NCI-H1930 (cell line): ENCODE measurements at regions not wholly inside any gene's neighbourhood (a gene's known extent, or its start where the extent isn't known, plus 50 kb on each side); places are given as distances from the start of the nearest gene placed in this dataset.
"Not testable (repeated sequence)": the region's sequence is repeated elsewhere in the genome, so short reads cannot be mapped to it uniquely, and the experiment has no call there.

Experiments used
- DNase-seq, 2 experiments: peaks; one replicate each; lab custom pipeline; 2025; lab: John Stamatoyannopoulos, UW

DNA sequence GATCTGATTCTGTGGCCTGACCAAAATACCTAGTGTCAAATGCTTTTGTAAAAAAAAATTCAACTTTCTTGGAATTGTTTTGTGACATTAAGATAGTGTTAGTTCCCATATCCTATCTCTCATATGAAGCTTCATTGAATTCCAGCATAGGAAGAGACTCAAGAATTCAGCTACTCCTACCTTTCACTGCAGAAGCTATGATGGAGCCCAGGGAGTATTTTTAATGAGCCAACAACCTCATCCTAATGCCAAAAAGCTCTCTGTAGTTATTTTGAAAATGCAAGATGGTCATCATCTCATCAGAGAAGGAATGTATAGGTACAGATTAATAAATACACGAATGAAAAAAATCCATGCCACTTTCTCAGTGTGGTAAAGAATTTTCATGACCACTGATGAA, 431.2 kb upstream of the SGCG start:
- DNase-seq: no peak

- no peak for DNase-seq
These were observed 423.2 kb upstream of the SGCG start for GRCh38 chr13:22757530-22758120.

DNA sequence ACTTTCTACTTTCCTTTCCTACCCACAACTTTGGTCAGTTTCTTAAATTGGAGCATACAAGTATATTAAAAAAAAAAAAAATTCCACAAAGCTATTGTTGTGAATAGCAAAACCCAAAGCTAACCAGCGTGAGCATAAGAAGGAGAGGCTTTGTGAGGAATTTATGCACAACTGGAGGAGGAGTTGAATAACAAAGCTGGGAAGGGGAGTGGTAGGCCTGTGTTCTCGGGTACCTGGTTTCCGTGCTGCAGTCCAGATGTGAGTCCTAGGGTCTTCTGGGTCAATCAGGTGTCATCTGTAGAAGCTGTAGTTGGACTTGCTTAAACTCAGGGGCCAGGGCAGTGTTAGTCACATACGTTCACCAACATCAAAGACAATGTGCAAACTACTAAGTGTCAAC, 422.5 kb upstream of the SGCG start:
- no peak for DNase-seq

- DNase-seq: no peak
These were observed 419.1 kb upstream of the SGCG start for GRCh38 chr13:22761709-22762108.

- no peak for DNase-seq
These were observed 415.2 kb upstream of the SGCG start for GRCh38 chr13:22765547-22765946.

DNA sequence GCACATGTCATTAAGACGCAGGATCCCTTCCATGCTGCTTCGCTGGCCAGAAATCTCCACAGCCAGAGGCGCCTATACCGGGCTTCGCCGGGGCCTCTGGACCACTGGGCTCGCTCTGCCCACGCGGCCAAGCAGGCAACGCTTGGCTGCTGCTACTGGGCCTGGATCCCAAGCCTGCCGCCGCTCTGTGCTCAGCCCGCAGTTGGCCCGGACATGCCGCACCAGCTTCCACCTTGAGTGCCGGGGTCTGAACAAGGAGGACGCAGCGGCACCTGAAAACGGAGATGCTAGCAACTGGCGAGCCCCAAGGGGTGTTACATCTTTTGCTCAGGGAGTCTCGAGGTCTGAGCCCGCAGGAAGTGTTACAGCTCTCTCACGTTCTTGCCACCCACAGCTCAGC, 409.9 kb upstream of the SGCG start:
- DNase-seq: no peak

DNA sequence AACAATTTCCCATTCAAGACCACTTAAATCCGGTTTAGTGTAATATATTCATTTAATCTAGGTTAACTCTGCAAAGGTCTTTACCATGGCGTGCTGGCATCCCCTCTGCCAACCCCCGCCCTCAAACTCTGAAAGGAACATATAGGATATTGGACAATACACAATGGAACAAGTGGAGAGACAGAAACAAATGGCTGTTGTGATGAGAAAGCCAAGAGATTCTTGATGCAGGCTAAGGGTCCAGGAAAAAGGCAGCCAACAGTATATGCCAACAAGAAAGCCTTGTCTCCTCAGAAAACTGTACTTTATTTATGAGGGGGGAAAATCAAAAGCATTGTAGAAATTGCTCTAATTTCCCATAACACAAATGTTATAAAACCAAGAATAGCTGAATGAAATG, 407.3 kb upstream of the SGCG start:
- no peak for DNase-seq

DNA sequence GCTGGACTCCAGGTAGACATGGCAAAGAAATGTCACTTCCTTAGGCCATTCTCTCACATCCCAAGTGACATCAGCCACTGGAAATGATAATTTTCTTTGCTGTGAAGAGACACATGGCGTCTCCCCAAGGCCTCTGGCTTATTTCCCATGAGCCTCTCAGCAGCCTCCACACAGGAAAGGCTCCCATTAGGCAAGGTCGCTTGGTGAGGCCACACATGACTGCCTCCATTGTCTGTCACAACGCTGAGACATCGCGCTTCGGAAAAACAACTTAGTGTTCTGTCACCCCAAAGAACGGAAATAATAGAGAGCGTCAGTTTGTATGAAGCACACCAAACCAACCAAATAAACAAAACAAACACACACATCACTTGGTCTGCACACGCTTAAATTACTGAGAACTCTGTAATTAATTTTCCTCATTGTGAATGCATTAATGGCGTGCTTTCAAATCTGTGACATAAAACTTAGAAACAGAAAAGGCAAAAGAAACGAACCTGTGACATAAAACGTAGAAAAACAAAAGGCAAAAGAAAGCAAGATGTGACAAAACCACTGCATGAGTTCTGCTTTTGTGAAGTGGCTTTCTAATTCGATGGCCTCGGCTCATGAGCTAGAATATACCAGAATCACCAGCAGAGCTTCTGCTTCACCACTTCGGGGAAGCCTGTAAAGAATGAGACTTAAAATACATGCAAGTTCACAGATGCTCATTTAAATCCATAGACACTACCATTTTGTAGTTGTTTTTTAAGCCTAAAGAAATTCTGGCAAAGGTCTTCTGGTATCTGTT, 404.2 kb upstream of the SGCG start:
- no peak for DNase-seq

- DNase-seq: no peak
These were observed 403.6 kb upstream of the SGCG start for GRCh38 chr13:22777207-22777606.

- no peak for DNase-seq
These were observed 391.7 kb upstream of the SGCG start for GRCh38 chr13:22789027-22789593.

DNA sequence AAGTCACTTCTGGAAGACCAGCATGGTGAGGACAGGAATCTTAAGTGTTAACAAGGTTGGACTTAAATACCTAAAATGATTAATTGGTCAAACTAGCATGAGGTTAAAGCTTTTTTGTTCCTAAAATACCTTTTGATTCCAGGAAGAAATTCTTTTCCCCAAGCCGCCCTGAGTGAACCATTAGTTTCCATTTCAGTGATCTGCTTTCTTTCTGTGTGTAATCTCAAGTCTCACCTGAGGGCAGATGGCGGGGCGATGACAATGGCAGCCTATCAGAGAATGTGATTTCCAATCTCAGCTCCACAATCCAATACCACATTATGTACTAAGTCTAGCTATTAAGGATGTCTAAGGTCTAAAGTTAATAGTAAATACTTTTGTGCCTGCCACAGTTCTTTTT, 390.9 kb upstream of the SGCG start:
- no peak for DNase-seq

DNA sequence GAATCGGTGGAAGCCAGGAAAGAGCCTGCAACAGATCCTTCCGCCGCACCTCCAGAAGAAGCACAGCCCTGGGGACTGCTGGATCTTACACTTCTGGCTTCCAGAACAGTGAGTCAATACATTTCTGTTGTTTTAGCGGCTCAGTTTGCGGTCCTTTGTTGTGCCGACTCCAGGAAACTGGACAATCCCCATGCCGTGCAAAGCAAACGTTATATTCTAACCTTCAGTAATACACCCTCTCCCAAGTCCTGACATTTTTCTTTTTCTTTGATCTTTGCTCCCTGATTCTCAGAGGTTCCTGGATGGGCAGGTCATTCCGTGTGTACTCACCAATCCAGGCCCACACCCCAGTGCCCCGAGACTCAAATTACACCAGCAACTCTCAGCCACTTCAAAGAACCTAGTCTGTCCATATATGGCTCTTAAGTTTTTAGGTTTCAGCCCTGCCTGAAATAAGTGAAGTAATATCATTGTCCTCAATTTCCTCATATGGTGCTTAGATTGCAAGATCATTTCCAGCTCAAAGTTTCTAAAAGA, 387.1 kb upstream of the SGCG start:
- DNase-seq: no peak

DNA sequence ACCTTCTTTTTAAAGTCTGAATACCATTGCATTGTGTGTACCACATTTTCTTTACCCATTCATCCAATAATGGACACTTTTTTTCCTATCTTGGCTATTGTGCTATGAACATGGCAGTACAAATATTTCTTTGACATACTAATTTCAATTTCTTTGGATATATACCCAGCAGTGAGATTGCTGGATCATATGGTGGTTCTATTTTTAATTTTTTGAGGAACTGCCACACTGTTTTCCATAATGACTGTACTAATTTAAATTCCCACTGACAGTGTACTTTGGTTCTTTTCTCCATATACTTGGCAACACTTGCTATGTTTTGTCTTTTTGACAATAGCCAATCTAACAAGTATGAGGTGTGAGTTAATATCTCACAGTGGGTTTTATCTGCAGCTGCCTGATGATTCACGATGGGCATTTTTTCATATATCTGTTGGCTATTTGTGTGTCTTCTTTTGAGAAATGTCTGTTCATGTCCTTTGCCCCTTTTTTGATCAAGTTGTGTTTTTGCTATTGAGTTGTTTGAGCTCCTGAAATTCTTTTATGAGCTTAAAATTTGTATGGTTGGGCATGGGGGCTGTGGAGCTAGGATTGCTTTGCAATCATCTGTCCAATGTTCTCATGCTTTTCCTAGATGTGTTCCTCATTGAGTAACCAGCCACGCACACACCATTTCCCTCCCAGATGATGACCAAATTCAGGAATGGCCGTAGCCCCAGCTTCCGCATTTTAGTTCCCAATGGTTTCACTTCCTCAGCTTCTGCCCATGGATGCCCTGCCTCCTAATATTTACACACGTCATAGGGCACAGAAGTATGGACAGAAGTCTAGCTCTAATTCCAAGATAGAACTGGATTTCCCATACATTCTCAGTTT, 380.0 kb upstream of the SGCG start:
- no peak for DNase-seq

DNA sequence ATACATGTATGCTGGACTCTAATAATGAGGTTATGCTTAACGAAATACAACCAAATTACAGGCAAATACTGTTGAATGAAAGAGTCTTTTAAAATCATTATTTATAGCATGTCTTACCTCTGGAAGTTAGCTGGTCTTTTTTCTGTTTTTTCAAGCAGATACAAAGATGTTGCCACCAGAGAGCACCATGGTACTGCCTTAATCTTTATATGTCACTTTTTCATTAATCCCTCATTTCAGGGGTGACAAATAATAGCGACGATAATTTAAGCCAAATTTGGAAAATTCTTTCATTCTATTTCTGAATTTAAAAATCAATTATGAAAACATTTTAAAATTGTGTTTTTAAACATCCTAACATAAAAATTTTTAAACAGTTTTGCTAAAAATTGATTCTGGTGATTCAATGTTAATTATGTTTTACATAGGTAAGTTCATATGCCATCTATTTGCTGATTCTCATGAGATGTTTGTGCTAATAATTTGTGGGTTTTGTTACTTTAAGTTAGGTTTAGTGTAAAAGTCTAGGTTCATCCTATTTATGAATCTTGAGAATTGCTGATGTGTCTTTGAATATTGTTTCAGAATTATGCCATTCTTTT, 379.3 kb upstream of the SGCG start:
- DNase-seq: peak in 1 of 2 experiments; percentile 34

DNA sequence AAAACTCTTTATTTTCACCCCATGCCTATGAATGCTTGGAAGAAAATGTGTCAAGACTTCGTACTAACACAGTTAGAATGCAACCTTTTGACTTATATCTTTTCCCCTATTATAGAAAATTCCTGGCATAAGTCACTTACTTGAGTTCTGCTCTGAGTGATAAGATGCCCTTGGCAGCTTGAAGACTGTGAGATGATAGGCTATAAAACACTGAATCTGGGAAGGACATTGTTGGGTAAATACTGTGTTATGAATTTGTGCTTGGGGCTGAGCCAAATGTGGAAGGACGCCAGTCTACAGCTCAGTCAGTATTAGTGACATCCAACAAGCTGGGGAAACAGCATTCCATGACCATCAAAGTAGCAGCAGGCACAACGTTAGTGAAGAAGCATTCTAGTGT, 368.0 kb upstream of the SGCG start:
- no peak for DNase-seq

DNA sequence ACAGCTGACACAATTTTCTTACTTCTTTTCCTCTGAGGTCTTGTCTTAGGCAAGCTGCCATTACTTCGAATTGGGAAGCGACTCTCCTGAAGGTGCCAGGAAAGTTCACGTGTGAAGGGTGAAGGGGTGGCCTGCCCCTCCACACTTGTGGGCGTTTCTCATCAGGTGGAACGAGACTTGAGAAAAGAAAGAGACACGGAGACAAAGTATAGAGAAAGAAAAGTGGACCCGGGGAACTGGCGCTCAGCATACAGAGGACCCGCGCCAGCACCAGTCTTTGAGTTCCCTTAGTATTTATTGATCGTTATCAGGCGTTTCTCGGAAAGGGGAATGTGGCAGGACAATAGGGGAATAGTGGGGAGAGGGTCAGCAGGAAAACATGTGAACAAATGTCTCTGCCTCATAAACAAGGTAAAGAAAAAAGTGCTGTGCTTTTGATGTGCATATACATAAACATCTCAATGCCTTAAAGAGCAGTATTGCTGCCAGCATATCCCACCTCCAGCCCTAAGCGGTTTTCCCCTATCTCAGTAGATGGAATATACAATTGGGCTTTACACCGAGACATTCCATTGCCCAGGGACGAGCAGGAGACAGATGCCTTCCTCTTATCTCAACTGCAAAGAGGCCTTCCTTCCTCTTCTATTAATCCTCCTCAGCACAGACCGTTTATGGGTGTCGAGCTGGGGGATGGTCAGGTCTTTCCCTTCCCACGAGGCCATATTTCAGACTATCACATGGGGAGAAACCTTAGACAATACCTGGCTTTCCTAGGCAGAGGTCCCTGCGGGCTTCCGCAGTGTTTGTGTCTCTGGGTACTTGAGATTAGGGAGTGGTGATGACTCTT, 367.0 kb upstream of the SGCG start:
- DNase-seq: not testable (repeated sequence)

DNA sequence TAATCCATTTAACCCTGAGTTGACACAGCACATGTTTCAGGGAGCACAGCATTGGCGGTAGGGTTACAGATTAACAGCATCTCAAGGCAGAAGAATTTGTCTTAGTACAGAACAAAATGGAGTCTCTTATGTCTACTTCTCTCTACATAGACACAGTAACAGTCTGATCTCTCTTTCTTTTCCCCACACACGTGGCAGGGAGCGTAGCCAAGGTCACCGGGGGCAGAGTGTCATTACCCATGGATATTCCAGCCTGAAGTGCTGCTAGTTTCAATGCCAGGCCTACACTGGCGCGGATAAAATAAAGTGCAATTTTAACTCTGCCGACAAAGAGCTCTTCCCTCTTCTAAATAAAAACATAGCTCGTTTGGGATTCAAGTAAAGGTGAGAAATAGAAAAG, 366.3 kb upstream of the SGCG start:
- DNase-seq: not testable (repeated sequence)

GRCh38 chr13:22821589-22821988, 359.2 kb upstream of the SGCG start:
- DNase-seq: no peak

DNA sequence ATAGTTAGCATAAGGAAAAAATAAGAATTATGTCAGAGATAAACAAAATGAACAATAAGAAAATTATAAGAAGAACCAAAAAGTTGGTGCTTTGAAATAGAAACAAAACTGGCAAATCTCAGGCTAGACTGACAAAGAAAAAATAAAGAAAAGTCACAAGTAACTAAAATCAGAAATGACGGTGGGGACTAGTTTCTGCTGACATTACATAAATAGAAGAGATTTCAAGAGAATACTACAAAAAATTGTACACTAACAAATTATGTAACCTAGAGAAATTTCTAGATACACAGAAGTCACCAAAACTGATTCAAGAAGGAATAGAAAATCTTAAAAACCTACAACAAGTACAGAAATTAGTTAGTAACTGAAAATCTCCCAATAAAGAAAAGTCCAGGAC, 355.6 kb upstream of the SGCG start:
- DNase-seq: no peak

GRCh38 chr13:22828081-22828480, 352.7 kb upstream of the SGCG start:
- DNase-seq: no peak

GRCh38 chr13:22836475-22836874, 344.3 kb upstream of the SGCG start:
- DNase-seq: no peak
